Spleen (tissue), 11 donors: ENCODE measurements at regions not wholly inside any gene's neighbourhood (a gene's known extent, or its start where the extent isn't known, plus 50 kb on each side); places are given as distances from the start of the nearest gene placed in this dataset.

Experiments used
- DNase-seq: peaks from one replicate; pipeline ENCODE4 v3.0.0-alpha.2; 2020
- H3K27ac ChIP-seq, 8 donors: fragments of 200-600 bp; sonication (generic) in 7 of 8; 1 replicate in 4 of 8; 2 replicates in 4 of 8; pipeline versions ENCODE4 v1.5.0 to v1.8.0; 2016 to 2021; ENCODE audit warnings: inconsistent platforms in 4 of 8, mild to moderate bottlenecking in 4 of 8, moderate library complexity in 1 of 8
- H3K27me3 ChIP-seq, 7 donors: fragments of 200-600 bp; sonication (generic) in 6 of 7; replicated peaks in 1 of 7; 1 replicate in 4 of 7; 2 replicates in 3 of 7; pipeline versions ENCODE4 v1.5.0 to v1.8.0; 2016 to 2021; ENCODE audit warnings: inconsistent platforms in 3 of 7, mild to moderate bottlenecking in 1 of 7
- H3K36me3 ChIP-seq, 6 donors: fragments of 200-600 bp; sonication (generic) in 5 of 6; 1 replicate in 4 of 6; 2 replicates in 2 of 6; pipeline versions ENCODE4 v1.5.0 to v1.8.0; 2016 to 2021; ENCODE audit warnings: inconsistent platforms in 2 of 6
- H3K4me1 ChIP-seq, 6 donors: fragments of 200-600 bp; sonication (generic) in 5 of 6; 1 replicate in 3 of 6; 2 replicates in 3 of 6; pipeline versions ENCODE4 v1.5.0 to v1.8.0; 2016 to 2021; ENCODE audit warnings: inconsistent platforms in 3 of 6
- H3K4me3 ChIP-seq, 8 donors: fragments of 200-600 bp; sonication (generic) in 7 of 8; 1 replicate in 4 of 8; 2 replicates in 4 of 8; pipeline versions ENCODE4 v1.5.0 to v1.8.0; 2016 to 2021; ENCODE audit warnings: inconsistent platforms in 4 of 8, mild to moderate bottlenecking in 4 of 8, moderate library complexity in 2 of 8
- H3K9me3 ChIP-seq, 8 donors: fragments of 200-600 bp; sonication (generic) in 7 of 8; 1 replicate in 4 of 8; 2 replicates in 4 of 8; pipeline versions ENCODE4 v1.5.0 to v1.8.0; 2016 to 2021; ENCODE audit warnings: inconsistent platforms in 4 of 8
- CTCF ChIP-seq, 11 experiments: fragments of 200-600 bp in 7 of 11; fragments of 450-650 bp in 4 of 11; sonication (generic) in 4 of 11; IDR thresholded peaks in 8 of 11; conservative IDR thresholded peaks in 3 of 11; 1 replicate in 7 of 11; 2 replicates in 4 of 11; pipeline versions ENCODE4 v1.4.0 to v1.8.0; 2016 to 2021; ENCODE audit warnings: antibody characterized with exemption in 11 of 11, inconsistent platforms in 4 of 11, mild to moderate bottlenecking in 1 of 11
- POLR2A ChIP-seq, 3 donors: fragments of 450-650 bp; IDR thresholded peaks; one replicate each; pipeline ENCODE4 v1.5.1; 2017; ENCODE audit warnings: antibody characterized with exemption in 3 of 3, mild to moderate bottlenecking in 1 of 3
- POLR2AphosphoS5 ChIP-seq, 3 donors: sonication (generic); formaldehyde crosslinking; IDR thresholded peaks; one replicate each; pipeline ENCODE4 v1.5.1; 2017; ENCODE audit warnings: antibody characterized with exemption in 3 of 3
- WGBS, 5 donors: extraction: QIAGEN DNeasy Blood & Tissue Kit in 3 of 5; methylation state at CpG; one replicate each; pipeline versions ENCODE4 v1.1.5 to v1.1.7; 2013 to 2018; 5-methylcytosine and 5-hydroxymethylcytosine counted together
- intact Hi-C: fragments of 100-400 bp; cut with DNase I; formaldehyde crosslinking; loops from one replicate; pipeline ENCODE4 v1.15.0; 2023; ENCODE audit warnings: low total_unique reads
- donor health status: healthy with polysubstance abuse.
- donor health status: DM: no; HTN: no; CAD: no; lungs with moderate emphysema.
- donor health status: DM: no; HTN: no; CAD: no.
- donor health status: Bipolar disorder and iron deficiency.
- donor health status: healthy.
- donor health status: DM: no; HTN: no; CAD: no.
- donor health status: DM: yes; HTN: yes; CAD: no.

GRCh38 chr14:98573082-98573481 is 698.9 kb downstream of the BCL11B start:
- TF ChIP-seq POLR2AphosphoS5 (IDR thresholded peaks at IDR 0.05) = no peak
- TF ChIP-seq POLR2A (IDR thresholded peaks at IDR 0.05) = no peak
- no peak for TF ChIP-seq CTCF (IDR thresholded peaks at IDR 0.05 in 8 of 11, conservative IDR thresholded peaks at IDR 0.05 in 3 of 11)
- 66 to 80% (median 72%) methylated on average over 2 of the region's 2 CpGs for WGBS, 5 donors

GRCh38 chr14:98576463-98576862 is 695.5 kb downstream of the BCL11B start:
- peaks cover 0 to 9% (median 0%) of the 10 kb centered on the region in 8 donors for H3K9me3 ChIP-seq
- no peaks in the 10 kb centered on the region for H3K4me1 ChIP-seq
- no peak overlapping the region for H3K27ac ChIP-seq
- no peaks in the 10 kb centered on the region for H3K27me3 ChIP-seq
- WGBS, 5 donors = 85 to 93% (median 88%) methylated on average over 2 of the region's 2 CpGs
- no peak for TF ChIP-seq POLR2A (IDR thresholded peaks at IDR 0.05)
- TF ChIP-seq CTCF (IDR thresholded peaks at IDR 0.05 in 8 of 11, conservative IDR thresholded peaks at IDR 0.05 in 3 of 11) = no peak
- no peak for TF ChIP-seq POLR2AphosphoS5 (IDR thresholded peaks at IDR 0.05)
- H3K4me3 ChIP-seq = no peak overlapping the region
- no peak for DNase-seq
- intact Hi-C loops = no loop called here
- H3K36me3 ChIP-seq = no peaks in the 10 kb centered on the region

More at GRCh38 chr14:98573082-98573481, 698.9 kb downstream of the BCL11B start:
- intact Hi-C loops = no loop called here
- no peak for DNase-seq
- Histone ChIP-seq H3K27me3 (no peaks in the 10 kb centered on the region), H3K4me1 (no peaks in the 10 kb centered on the region), H3K9me3 (peaks cover 0 to 16% (median 0%) of the 10 kb centered on the region in 8 donors), H3K36me3 (no peaks in the 10 kb centered on the region), H3K4me3 (no peak overlapping the region), H3K27ac (no peak overlapping the region)

- WGBS, 5 donors = 48 to 74% (median 60%) methylated on average over 2 of the region's 2 CpGs
- intact Hi-C loops = no loop called here
- no peak for TF ChIP-seq CTCF (IDR thresholded peaks at IDR 0.05 in 8 of 11, conservative IDR thresholded peaks at IDR 0.05 in 3 of 11)
- TF ChIP-seq POLR2A (IDR thresholded peaks at IDR 0.05) = no peak
- no peak for TF ChIP-seq POLR2AphosphoS5 (IDR thresholded peaks at IDR 0.05)
- Histone ChIP-seq H3K9me3 (peaks cover 0 to 3% (median 0%) of the 10 kb centered on the region in 8 donors), H3K4me3 (no peak overlapping the region), H3K27me3 (no peaks in the 10 kb centered on the region), H3K4me1 (no peaks in the 10 kb centered on the region), H3K27ac (no peak overlapping the region), H3K36me3 (no peaks in the 10 kb centered on the region)
- DNase-seq = no peak
Measured at GRCh38 chr14:98578204-98578603, 693.8 kb downstream of the BCL11B start.

GRCh38 chr14:98579140-98579539 is 692.9 kb downstream of the BCL11B start:
- Histone ChIP-seq H3K4me1 (no peaks in the 10 kb centered on the region), H3K4me3 (no peak overlapping the region), H3K27me3 (no peaks in the 10 kb centered on the region), H3K36me3 (no peaks in the 10 kb centered on the region), H3K9me3 (peaks cover 0 to 3% (median 0%) of the 10 kb centered on the region in 8 donors), H3K27ac (no peak overlapping the region)
- 78 to 97% (median 94%) methylated on average over 1 of the region's 1 CpG for WGBS, 5 donors
- intact Hi-C loops = no loop called here
- TF ChIP-seq CTCF (IDR thresholded peaks at IDR 0.05 in 8 of 11, conservative IDR thresholded peaks at IDR 0.05 in 3 of 11) (no peak), POLR2AphosphoS5 (IDR thresholded peaks at IDR 0.05) (no peak), POLR2A (IDR thresholded peaks at IDR 0.05) (no peak)
- no peak for DNase-seq
